Panc1 (cell line): ENCODE measurements at regions not wholly inside any gene's neighbourhood (a gene's known extent, or its start where the extent isn't known, plus 50 kb on each side); places are given as distances from the start of the nearest gene placed in this dataset.

Experiments used
- ATAC-seq: fragments of 200-7000 bp; cut with Tn5 transposase; 2 replicates; pipeline ENCODE4 v1.9.1; 2020; ENCODE audit warnings: mild to moderate bottlenecking, moderate library complexity
- BruUV-seq: library from RNA; stranded (reverse); fragments of 400-500 nt; replicated peaks from 2 replicates; lab custom pipeline; 2021; lab: Mats Ljungman, UMichigan
- CTCF ChIA-PET: fragments of 300-600 bp; sonication (Branson Sonifier 250); formaldehyde crosslinking; loops from one replicate; lab custom pipeline; 2022; ENCODE audit warnings: antibody characterized with exemption; lab: Charles Lee
- POLR2A ChIA-PET: fragments of 300-600 bp; sonication (Branson Sonifier 250); formaldehyde crosslinking; loops from one replicate; lab custom pipeline; 2022; ENCODE audit warnings: antibody characterized with exemption; lab: Charles Lee
- DNase-seq: peaks from one replicate; pipeline ENCODE4 v3.0.0-alpha.2; 2010; ENCODE audit warnings: low read depth, low spot score
- H3K27ac ChIP-seq: 2 replicates; pipeline ENCODE4 v1.5.1; 2011; ENCODE audit warnings: mild to moderate bottlenecking, low read length, inconsistent platforms
- H3K27me3 ChIP-seq: fragments of 200-500 bp; sonication (Bioruptor generic); 2 replicates; pipeline ENCODE4 v1.6.0; 2014; ENCODE audit warnings: low read length, inconsistent platforms; ENCODE audit not compliant: control insufficient read depth, insufficient read depth
- H3K36me3 ChIP-seq: fragments of 200-500 bp; sonication (Bioruptor generic); 2 replicates; pipeline ENCODE4 v1.5.1; 2014; ENCODE audit warnings: inconsistent platforms, mild to moderate bottlenecking, low read length, moderate library complexity; ENCODE audit not compliant: control insufficient read depth, insufficient read depth
- H3K4me1 ChIP-seq: 2 replicates; pipeline ENCODE4 v1.5.1; 2011; ENCODE audit warnings: inconsistent platforms, mild to moderate bottlenecking, low read length, moderate library complexity; ENCODE audit not compliant: control insufficient read depth, insufficient read depth
- H3K4me3 ChIP-seq, 2 experiments: 2 replicates each; pipeline ENCODE4 v1.5.1; 2011 to 2012; ENCODE audit warnings: low read depth in 2 of 2, low read length in 2 of 2, mild to moderate bottlenecking in 2 of 2, inconsistent platforms in 1 of 2, moderate library complexity in 1 of 2
- H3K9me3 ChIP-seq: fragments of 200-500 bp; sonication (Bioruptor generic); 2 replicates; pipeline ENCODE4 v1.5.1; 2014; ENCODE audit warnings: low read depth, mild to moderate bottlenecking, inconsistent platforms, low read length, moderate library complexity; ENCODE audit not compliant: control insufficient read depth, insufficient read depth
- POLR2AphosphoS5 ChIP-seq: IDR thresholded peaks from 2 replicates; pipeline ENCODE4 v1.6.1; 2012; ENCODE audit warnings: mild to moderate bottlenecking, low read depth, low read length, moderate library complexity
- REST ChIP-seq, 2 experiments: IDR thresholded peaks; 2 replicates each; pipeline ENCODE4 v1.6.1; 2011 to 2012; ENCODE audit warnings: low read depth in 2 of 2, control low read depth in 1 of 2, low read length in 1 of 2, mild to moderate bottlenecking in 1 of 2, moderate library complexity in 1 of 2; ENCODE audit not compliant: insufficient read depth in 1 of 2
- SIN3A ChIP-seq: IDR thresholded peaks from 2 replicates; pipeline ENCODE4 v1.6.1; 2012; ENCODE audit warnings: low read depth, mild to moderate bottlenecking, low read length, moderate library complexity, borderline replicate concordance; ENCODE audit not compliant: insufficient read depth
- TCF7L2 ChIP-seq: IDR thresholded peaks from 2 replicates; pipeline ENCODE4 v1.6.1; 2011; ENCODE audit warnings: mild to moderate bottlenecking, low read depth, low read length, inconsistent platforms
- in situ Hi-C: cut with HindIII; loops from 2 replicates; pipeline ENCODE4 v1.10.0; 2016; ENCODE audit warnings: low sequenced_read_pairs, low pct_unique_long_range_greater_than_20kb
- intact Hi-C: fragments of 100-400 bp; cut with micrococcal nuclease; formaldehyde crosslinking; loops from one replicate; pipeline ENCODE4 v1.10.0; 2022; ENCODE audit not compliant: unreplicated experiment
- TF ChIP-seq, protein P1 (sequence below): fragments of 450-650 bp; IDR thresholded peaks from 2 replicates; pipeline ENCODE4 v1.5.1; 2017; ENCODE audit warnings: mild to moderate bottlenecking

GRCh38 chr1:102593276-102593675, 515.0 kb downstream of the COL11A1 start:
- no peaks in the 10 kb centered on the region for H3K4me1 ChIP-seq
- no peak overlapping the region for H3K27ac ChIP-seq
- intact Hi-C loops: no loop called here
- ATAC-seq (no peak), DNase-seq (no peak)
- ChIA-PET CTCF (no interaction called here), POLR2A (no interaction called here)
- H3K9me3 ChIP-seq: no peaks in the 10 kb centered on the region
- no peak overlapping the region for H3K4me3 ChIP-seq
- H3K27me3 ChIP-seq: no peaks in the 10 kb centered on the region
- no peaks in the 10 kb centered on the region for H3K36me3 ChIP-seq
- TF ChIP-seq REST (IDR thresholded peaks at IDR 0.05; ENCODE audit: insufficient read depth in 1 of 2, low read depth in 2 of 2, low read length in 1 of 2): no peak
- TF ChIP-seq SIN3A: no peak
- TF ChIP-seq POLR2AphosphoS5: no peak
- no peak for TF ChIP-seq TCF7L2
- TF ChIP-seq, protein P1, sequence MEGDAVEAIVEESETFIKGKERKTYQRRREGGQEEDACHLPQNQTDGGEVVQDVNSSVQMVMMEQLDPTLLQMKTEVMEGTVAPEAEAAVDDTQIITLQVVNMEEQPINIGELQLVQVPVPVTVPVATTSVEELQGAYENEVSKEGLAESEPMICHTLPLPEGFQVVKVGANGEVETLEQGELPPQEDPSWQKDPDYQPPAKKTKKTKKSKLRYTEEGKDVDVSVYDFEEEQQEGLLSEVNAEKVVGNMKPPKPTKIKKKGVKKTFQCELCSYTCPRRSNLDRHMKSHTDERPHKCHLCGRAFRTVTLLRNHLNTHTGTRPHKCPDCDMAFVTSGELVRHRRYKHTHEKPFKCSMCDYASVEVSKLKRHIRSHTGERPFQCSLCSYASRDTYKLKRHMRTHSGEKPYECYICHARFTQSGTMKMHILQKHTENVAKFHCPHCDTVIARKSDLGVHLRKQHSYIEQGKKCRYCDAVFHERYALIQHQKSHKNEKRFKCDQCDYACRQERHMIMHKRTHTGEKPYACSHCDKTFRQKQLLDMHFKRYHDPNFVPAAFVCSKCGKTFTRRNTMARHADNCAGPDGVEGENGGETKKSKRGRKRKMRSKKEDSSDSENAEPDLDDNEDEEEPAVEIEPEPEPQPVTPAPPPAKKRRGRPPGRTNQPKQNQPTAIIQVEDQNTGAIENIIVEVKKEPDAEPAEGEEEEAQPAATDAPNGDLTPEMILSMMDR: no peak
- in situ Hi-C loops: no loop called here
- BruUV-seq: no TSS peak

DNA sequence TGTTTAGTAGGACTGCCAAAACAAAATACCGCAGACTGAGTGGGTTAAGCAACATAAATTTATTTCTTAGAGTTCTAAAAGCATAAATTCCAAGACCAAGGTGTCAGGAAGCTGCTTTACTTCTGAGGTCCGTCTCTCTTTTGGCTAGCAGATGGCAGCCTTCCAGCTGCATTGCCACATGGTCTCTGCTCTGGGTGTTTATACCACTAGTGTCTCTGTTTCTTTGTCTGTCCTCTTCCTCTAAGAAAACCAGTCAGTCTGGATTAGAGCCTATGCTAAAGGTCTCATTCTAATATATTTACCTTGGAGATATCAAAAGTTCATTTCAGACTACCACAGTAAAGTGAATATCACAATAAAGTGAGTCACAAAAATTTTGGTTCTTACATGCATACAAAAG, 519.8 kb downstream of the COL11A1 start:
- ATAC-seq (no peak), DNase-seq (no peak)
- no peaks in the 10 kb centered on the region for H3K36me3 ChIP-seq
- H3K4me1 ChIP-seq: no peaks in the 10 kb centered on the region
- intact Hi-C loops (no loop called here), in situ Hi-C loops (no loop called here)
- H3K27me3 ChIP-seq: no peaks in the 10 kb centered on the region
- no peak overlapping the region for H3K4me3 ChIP-seq
- TF ChIP-seq SIN3A (no peak), TCF7L2 (no peak), REST (IDR thresholded peaks at IDR 0.05; ENCODE audit: insufficient read depth in 1 of 2, low read depth in 2 of 2, low read length in 1 of 2) (no peak), POLR2AphosphoS5 (no peak)
- TF ChIP-seq, protein P1: no peak
- H3K27ac ChIP-seq: no peak overlapping the region
- BruUV-seq: no TSS peak
- no peaks in the 10 kb centered on the region for H3K9me3 ChIP-seq
- CTCF ChIA-PET: no interaction called here
- POLR2A ChIA-PET: no interaction called here
